Endothelial cell of umbilical vein (primary cell): ENCODE measurements at regions not wholly inside any gene's neighbourhood (a gene's known extent, or its start where the extent isn't known, plus 50 kb on each side); places are given as distances from the start of the nearest gene placed in this dataset.

Experiments used
- CTCF ChIP-seq, 2 donors: IDR thresholded peaks; 1 replicate in 1 of 2; 2 replicates in 1 of 2; pipeline ENCODE4 v1.5.1; 2011; ENCODE audit warnings: low read length in 2 of 2, mild to moderate bottlenecking in 2 of 2, moderate library complexity in 2 of 2, control low read depth in 1 of 2, inconsistent platforms in 1 of 2, low read depth in 1 of 2; ENCODE audit not compliant: insufficient read depth in 1 of 2; ENCODE audit errors: extremely low read depth in 1 of 2
- EZH2 ChIP-seq: IDR thresholded peaks from 2 replicates; pipeline ENCODE4 v1.6.1; 2012; ENCODE audit warnings: borderline replicate concordance, low read depth, mild to moderate bottlenecking, moderate library complexity, low read length, inconsistent platforms; ENCODE audit not compliant: severe bottlenecking

GRCh38 chr21:15430023-15430422 is 299.8 kb upstream of the USP25 start:
- TF ChIP-seq CTCF (IDR thresholded peaks at IDR 0.05; ENCODE audit: extremely low read depth in 1 of 2, insufficient read depth in 1 of 2, low read depth in 1 of 2, low read length in 2 of 2) (no peak), EZH2 (no peak)
